ENCODE measurements at regions not wholly inside any gene's neighbourhood (a gene's known extent, or its start where the extent isn't known, plus 50 kb on each side); places are given as distances from the start of the nearest gene placed in this dataset.

DNA sequence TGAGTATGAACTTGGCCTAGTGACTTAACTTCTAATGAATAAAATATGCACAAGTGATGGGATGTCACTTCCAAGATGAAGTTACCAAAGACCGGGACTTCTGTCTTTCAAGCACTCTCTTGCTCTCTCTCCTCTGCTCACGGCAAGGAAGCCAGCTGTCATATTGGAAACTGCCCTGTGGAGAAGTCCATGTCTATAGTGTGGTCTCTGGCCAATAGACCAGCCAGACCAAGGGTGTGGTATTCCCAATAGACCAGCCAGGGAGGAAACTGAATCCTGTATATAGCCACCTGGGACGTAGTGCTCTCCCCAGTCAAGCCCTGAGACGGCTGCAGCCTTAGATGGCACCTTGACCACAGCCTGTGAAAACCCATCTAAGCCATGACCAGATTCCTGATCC lies 93.2 kb upstream of the ALX4 start:
- no peak for DNase-seq
- TF ChIP-seq, protein P1, sequence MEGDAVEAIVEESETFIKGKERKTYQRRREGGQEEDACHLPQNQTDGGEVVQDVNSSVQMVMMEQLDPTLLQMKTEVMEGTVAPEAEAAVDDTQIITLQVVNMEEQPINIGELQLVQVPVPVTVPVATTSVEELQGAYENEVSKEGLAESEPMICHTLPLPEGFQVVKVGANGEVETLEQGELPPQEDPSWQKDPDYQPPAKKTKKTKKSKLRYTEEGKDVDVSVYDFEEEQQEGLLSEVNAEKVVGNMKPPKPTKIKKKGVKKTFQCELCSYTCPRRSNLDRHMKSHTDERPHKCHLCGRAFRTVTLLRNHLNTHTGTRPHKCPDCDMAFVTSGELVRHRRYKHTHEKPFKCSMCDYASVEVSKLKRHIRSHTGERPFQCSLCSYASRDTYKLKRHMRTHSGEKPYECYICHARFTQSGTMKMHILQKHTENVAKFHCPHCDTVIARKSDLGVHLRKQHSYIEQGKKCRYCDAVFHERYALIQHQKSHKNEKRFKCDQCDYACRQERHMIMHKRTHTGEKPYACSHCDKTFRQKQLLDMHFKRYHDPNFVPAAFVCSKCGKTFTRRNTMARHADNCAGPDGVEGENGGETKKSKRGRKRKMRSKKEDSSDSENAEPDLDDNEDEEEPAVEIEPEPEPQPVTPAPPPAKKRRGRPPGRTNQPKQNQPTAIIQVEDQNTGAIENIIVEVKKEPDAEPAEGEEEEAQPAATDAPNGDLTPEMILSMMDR (IDR thresholded peaks at IDR 0.05), result no peak
- TF ChIP-seq POLR2A (IDR thresholded peaks at IDR 0.05), result no peak
- H3K9me3 ChIP-seq, result no peaks in the 10 kb centered on the region
- no peaks in the 10 kb centered on the region for H3K27me3 ChIP-seq
- no peak overlapping the region for H3K4me3 ChIP-seq (replicated peaks in 1 of 3)
- intact Hi-C loops (cut with DNase I), result no loop called here
- H3K4me1 ChIP-seq, result peaks cover 8 to 11% of the 10 kb centered on the region in 2 donors
- H3K36me3 ChIP-seq, result no peaks in the 10 kb centered on the region
- 79 to 84% methylated on average over 4 of the region's 4 CpGs for WGBS, 2 donors
- no peak overlapping the region for H3K27ac ChIP-seq

DNA sequence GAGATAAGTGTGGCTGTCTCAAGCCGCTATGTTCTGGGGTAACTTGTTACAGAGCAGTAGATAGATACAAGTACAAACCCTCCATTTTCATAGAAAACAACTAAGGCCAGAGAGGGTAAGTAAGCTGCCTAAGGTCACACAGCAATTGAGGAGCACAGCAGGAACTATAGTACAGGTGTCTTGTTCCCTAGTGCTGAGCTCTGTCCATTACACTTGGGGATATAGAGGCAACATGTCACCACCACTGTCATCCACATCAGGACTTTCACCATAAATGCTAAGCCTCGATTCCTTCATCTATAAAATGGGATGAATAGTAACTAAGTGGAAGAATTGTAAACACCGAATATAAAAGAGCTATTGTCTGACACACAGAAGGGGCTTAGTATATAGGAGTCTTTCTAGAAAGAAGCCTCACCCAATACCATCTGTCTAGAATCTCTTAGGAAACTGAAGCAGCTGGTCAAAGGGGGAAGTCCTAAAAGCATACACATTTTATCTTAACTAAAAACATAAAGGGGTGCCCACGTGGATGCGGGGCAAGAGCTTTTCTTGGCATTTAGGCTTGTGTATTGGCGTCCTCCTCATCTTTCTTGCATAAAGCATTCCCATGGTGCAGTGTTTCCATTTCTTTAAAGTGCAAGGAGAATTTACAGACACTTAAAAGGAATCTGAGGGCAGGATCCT lies 93.8 kb upstream of the ALX4 start:
- TF ChIP-seq POLR2A (IDR thresholded peaks at IDR 0.05), result no peak
- TF ChIP-seq, protein P1 (IDR thresholded peaks at IDR 0.05), result no peak
- no peak overlapping the region for H3K4me3 ChIP-seq (replicated peaks in 1 of 3)
- H3K36me3 ChIP-seq, result no peaks in the 10 kb centered on the region
- 79 to 90% methylated on average over 6 of the region's 6 CpGs for WGBS, 2 donors
- H3K27ac ChIP-seq, result no peak overlapping the region
- no peak for DNase-seq
- peaks cover 2 to 9% of the 10 kb centered on the region in 2 donors for H3K4me1 ChIP-seq
- H3K9me3 ChIP-seq, result no peaks in the 10 kb centered on the region
- intact Hi-C loops (cut with DNase I), result no loop called here
- H3K27me3 ChIP-seq, result no peaks in the 10 kb centered on the region

DNA sequence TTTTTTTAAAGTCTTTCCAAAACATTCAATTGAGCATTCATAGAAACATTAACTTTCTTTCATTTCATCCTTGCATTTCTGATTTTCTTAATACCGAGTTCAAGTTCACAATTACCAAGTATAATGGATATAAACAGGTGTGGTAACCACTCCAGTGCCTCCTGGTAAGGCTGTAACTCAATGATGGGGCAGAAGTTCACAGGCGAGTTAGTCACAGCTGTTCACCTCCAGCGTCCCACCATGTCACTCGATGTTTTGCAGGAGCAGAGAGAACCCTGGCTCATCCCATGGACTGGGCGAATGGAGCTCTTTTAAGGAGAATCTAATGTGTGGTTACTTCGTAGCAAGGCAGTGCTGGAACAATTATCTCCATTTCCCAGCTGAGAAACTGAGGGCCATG lies 94.4 kb upstream of the ALX4 start:
- 86 to 90% methylated on average over 6 of the region's 6 CpGs for WGBS, 2 donors
- Histone ChIP-seq H3K27ac (no peak overlapping the region), H3K4me3 (replicated peaks in 1 of 3) (no peak overlapping the region), H3K36me3 (no peaks in the 10 kb centered on the region), H3K27me3 (no peaks in the 10 kb centered on the region), H3K9me3 (no peaks in the 10 kb centered on the region), H3K4me1 (peaks cover 0 to 4% of the 10 kb centered on the region in 2 donors)
- intact Hi-C loops (cut with DNase I), result no loop called here
- TF ChIP-seq, protein P1 (IDR thresholded peaks at IDR 0.05), result no peak
- no peak for TF ChIP-seq POLR2A (IDR thresholded peaks at IDR 0.05)
- no peak for DNase-seq

DNA sequence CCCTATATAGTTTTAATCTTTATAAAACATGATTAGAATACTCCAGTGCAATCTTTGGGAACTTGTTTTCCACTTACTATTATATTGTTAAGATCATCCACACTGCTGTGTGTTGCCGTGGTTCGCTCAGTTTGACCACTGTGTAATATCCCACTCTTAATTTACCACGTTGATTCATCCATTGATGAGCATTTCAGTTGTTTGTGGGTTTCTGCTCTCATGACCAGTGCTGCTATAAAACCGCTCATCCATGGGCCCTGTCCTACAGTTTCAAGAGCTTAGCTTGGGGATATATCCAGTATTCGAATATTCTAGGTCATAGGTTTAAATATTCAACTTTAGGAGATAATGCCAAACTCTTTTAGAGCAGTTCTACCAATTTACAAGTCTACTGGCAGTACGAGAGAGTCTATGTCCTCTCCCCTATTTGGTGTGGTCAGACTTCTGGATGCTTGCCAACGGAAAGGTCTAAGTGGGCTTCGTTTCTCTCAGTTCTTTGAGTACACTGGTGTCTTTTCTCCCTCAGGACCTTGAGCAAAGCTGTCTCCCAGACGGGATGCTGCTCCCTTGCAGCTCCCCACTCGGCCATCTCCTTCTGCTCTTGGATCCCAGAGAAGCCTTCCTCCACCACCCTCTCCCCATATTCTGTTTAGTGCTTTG lies 94.9 kb upstream of the ALX4 start:
- H3K9me3 ChIP-seq, result no peaks in the 10 kb centered on the region
- no peaks in the 10 kb centered on the region for H3K36me3 ChIP-seq
- TF ChIP-seq, protein P1 (IDR thresholded peaks at IDR 0.05), result no peak
- WGBS, 2 donors, result 74 to 75% methylated on average over 10 of the region's 10 CpGs
- peaks cover 0 to 4% of the 10 kb centered on the region in 2 donors for H3K4me1 ChIP-seq
- no peak overlapping the region for H3K4me3 ChIP-seq (replicated peaks in 1 of 3)
- intact Hi-C loops (cut with DNase I), result no loop called here
- DNase-seq, result no peak
- no peak overlapping the region for H3K27ac ChIP-seq
- H3K27me3 ChIP-seq, result no peaks in the 10 kb centered on the region

DNA sequence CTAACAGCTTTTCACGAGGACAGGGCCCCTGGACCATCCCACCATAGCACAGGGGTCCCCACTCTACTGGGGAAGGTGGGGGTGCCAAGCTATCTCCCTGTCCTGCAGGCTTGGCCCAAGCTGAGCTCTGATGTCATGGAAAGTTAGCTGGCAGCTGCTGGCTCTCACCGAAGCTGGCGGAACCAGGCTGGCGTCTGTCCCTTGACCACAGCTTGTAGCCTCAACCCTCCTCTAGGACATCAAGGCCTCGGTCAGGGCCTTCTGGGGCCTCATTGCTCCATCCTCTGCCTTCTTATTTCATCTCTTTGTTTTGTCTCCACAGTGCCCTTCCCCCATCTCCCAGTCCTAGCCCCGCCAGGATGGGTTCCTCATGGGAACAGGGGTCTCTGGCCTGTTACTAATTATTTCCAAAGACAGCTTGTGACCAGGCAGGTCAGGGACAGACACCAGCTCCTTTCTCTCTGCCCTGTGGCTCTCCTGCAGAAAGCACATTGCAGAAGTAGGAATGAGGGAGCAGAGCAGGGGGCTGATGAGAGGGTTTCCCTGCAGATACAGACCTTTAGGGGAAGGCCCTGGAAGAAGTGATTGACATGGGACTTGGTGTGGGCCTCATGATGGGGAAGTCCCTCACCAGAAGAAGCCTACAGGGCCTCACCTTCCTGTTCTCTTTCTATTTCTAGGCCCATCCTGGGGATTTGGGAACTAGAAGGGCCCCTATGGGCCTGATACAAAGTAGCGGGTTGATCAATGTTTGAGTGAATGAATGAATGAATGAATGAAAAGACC lies 97.5 kb upstream of the ALX4 start:
- DNase-seq, result no peak
- peaks cover 0 to 4% of the 10 kb centered on the region in 2 donors for H3K4me1 ChIP-seq
- 77 to 83% methylated on average over 7 of the region's 7 CpGs for WGBS, 2 donors
- intact Hi-C loops (cut with DNase I), result no loop called here
- no peak overlapping the region for H3K27ac ChIP-seq
- H3K27me3 ChIP-seq, result no peaks in the 10 kb centered on the region
- no peak overlapping the region for H3K4me3 ChIP-seq (replicated peaks in 1 of 3)
- no peaks in the 10 kb centered on the region for H3K9me3 ChIP-seq
- no peak for TF ChIP-seq POLR2A (IDR thresholded peaks at IDR 0.05)
- TF ChIP-seq, protein P1 (IDR thresholded peaks at IDR 0.05), result no peak
- no peaks in the 10 kb centered on the region for H3K36me3 ChIP-seq

Measured in thyroid gland (tissue), 4 donors.